Natural killer cell treated with Interleukin-12 subunit alpha and Interleukin-12 subunit beta and Interleukin-15 and Interleukin-18, amount 100 ng/mL, for 72 hours (primary cell): ENCODE measurements at regions not wholly inside any gene's neighbourhood (a gene's known extent, or its start where the extent isn't known, plus 50 kb on each side); places are given as distances from the start of the nearest gene placed in this dataset.

Experiments used
- ATAC-seq, 2 donors: fragments of 150-1000 bp; cut with Tn5 transposase in 1 of 2; sonication (Bioruptor Pico), chemical (Tn5 transposase) in 1 of 2; 2 replicates each; pipeline ENCODE4 v1.10.0; 2021
- DNase-seq: peaks from one replicate; pipeline ENCODE4 v3.0.0; 2022; ENCODE audit warnings: low spot score
- H3K27ac Mint-ChIP-seq, 2 donors: 1 replicate in 1 of 2; 2 replicates in 1 of 2; pipeline ENCODE4 v1.8.0; 2022; ENCODE audit warnings: mixed read lengths in 2 of 2, mild to moderate bottlenecking in 1 of 2, moderate library complexity in 1 of 2
- H3K27me3 Mint-ChIP-seq, 2 donors: 1 replicate in 1 of 2; 2 replicates in 1 of 2; pipeline ENCODE4 v1.8.0; 2022; ENCODE audit warnings: mixed read lengths in 2 of 2
- H3K36me3 Mint-ChIP-seq: one replicate; pipeline ENCODE4 v1.8.0; 2022; ENCODE audit warnings: mixed read lengths
- H3K4me1 Mint-ChIP-seq, 2 donors: 1 replicate in 1 of 2; 2 replicates in 1 of 2; pipeline ENCODE4 v1.8.0; 2022; ENCODE audit warnings: low read depth in 2 of 2, mixed read lengths in 2 of 2, mild to moderate bottlenecking in 1 of 2
- H3K4me3 Mint-ChIP-seq: one replicate; pipeline ENCODE4 v1.8.0; 2022; ENCODE audit warnings: mixed read lengths
- H3K9me3 Mint-ChIP-seq: 2 replicates; pipeline ENCODE4 v1.8.0; 2022; ENCODE audit warnings: mixed read lengths

DNA sequence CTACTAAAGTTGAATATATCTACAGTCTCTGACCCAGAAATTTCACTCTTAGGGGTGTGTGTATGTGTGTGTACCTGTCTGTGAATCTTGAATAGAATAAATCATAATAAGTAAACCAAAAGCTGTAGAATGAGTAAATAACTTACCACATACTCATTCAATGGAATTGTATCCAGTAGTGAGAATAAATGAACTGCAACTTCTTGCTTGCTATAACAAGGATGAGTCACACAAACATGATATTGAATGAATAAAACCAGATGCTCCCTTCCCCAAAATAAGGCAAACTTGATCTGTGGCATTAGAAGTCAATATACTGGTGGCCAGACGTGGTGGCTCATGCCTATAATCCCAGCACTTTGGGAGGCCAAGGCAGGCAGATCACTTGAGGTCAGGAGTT is 259.8 kb upstream of the MON1B start:
- ATAC-seq, result no peak
- no peak for DNase-seq
- no peak overlapping the region for H3K27ac Mint-ChIP-seq

DNA sequence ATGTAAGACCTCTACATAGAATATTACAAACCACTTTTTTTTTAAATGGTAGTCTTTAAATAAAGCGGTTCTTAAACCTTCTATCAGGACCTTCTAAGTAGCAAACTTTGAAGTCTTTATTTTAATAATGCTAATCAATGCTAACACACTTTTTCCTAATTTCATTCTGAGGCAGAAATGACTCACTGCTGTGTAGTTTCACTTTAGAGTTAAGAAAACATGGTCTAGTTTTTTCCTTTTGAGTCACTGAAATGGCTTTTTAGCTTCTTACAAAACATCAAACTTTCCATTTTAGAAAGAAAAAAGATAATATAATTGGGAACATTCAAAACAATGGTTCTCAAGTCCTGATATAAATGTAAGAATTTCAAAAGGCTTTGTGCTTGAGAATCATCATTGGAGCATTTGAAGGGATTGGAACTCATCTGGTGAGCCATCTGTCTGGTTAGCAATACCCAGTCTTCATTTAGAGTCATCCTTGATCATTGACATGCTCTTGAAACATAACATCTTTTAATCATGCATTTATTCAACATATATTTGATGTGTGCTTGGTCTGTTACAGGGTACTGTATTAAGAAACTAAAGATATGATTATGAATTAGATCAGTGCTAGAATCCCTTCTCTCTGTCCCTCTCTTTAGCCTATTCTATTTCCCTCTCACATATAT is 258.3 kb upstream of the MON1B start:
- Mint-ChIP-seq H3K27me3 (no peaks in the 10 kb centered on the region), H3K4me3 (no peak overlapping the region), H3K4me1 (no peaks in the 10 kb centered on the region), H3K9me3 (peaks cover 29% of the 10 kb centered on the region), H3K27ac (no peak overlapping the region), H3K36me3 (no peaks in the 10 kb centered on the region)
- ATAC-seq, result no peak
- no peak for DNase-seq

More for the DNA sequence above, 259.8 kb upstream of the MON1B start:
- Mint-ChIP-seq H3K27me3 (no peaks in the 10 kb centered on the region), H3K36me3 (no peaks in the 10 kb centered on the region), H3K4me3 (no peak overlapping the region), H3K4me1 (no peaks in the 10 kb centered on the region), H3K9me3 (peaks cover 26% of the 10 kb centered on the region)

DNA sequence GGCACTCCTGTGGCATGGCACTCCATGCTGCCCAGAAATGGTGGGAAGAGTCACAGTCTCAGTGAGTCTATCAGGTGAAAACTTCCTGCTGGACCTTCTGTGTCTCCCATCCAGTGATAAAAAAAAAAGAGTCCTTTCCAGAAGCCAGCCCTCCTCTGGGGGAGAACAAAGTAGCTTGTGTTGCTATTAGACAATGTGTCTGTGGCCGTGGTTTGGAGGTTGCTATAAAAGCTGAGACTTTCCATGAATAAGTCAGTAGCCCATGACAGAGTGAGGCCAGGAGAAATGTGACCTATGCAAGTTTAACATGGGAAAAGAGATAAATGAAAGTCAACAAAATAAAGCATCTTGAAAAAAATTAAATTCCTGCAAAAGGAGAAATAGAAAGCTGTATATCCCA is 250.7 kb upstream of the MON1B start:
- H3K4me3 Mint-ChIP-seq, result no peak overlapping the region
- no peaks in the 10 kb centered on the region for H3K36me3 Mint-ChIP-seq
- DNase-seq (no peak), ATAC-seq (no peak)
- H3K9me3 Mint-ChIP-seq, result peaks cover 14% of the 10 kb centered on the region
- no peaks in the 10 kb centered on the region for H3K27me3 Mint-ChIP-seq
- H3K27ac Mint-ChIP-seq, result no peak overlapping the region
- no peaks in the 10 kb centered on the region for H3K4me1 Mint-ChIP-seq

DNA sequence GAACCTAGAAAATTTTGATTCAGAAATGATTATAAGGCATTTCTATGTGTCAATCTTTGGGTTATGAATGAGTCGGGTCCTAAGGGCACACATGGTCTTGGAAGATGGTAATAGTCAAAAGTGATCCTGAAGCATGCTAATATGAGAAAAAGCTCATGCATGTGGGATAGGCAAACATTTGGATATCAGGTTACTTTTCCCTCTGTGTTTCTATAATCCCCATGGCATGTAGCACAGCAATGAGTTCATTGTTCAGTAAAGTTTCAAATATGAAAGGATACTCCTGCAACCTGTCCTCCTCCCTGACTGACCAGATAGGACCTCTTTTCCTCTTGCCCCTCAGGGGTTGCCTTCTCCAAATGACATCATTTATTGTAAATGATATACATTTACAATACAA is 249.9 kb upstream of the MON1B start:
- H3K27ac Mint-ChIP-seq, result no peak overlapping the region
- peaks cover 8% of the 10 kb centered on the region for H3K9me3 Mint-ChIP-seq
- H3K36me3 Mint-ChIP-seq, result no peaks in the 10 kb centered on the region
- H3K4me1 Mint-ChIP-seq, result no peaks in the 10 kb centered on the region
- no peak for ATAC-seq
- no peaks in the 10 kb centered on the region for H3K27me3 Mint-ChIP-seq
- no peak for DNase-seq
- H3K4me3 Mint-ChIP-seq, result no peak overlapping the region

DNA sequence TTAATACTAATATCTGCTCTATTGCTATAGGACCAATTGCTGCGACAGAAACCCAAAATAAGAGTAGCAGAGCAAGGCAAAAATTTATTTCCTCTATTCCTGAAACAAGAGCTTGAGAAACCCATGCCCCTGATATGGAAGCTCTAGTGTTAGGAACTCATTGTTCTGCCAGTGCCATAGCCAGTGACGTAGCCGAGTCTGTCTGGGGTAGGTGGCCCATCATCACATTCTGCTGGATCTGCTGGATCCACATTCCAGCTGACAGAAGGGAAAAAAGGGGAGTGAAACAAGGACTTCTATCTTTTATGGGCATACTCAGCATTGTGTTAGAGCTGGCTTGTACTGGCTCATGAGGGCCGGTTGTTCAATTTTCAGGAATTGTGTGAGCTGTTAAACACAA is 248.9 kb upstream of the MON1B start:
- Mint-ChIP-seq H3K4me3 (no peak overlapping the region), H3K4me1 (no peaks in the 10 kb centered on the region), H3K27me3 (no peaks in the 10 kb centered on the region), H3K36me3 (no peaks in the 10 kb centered on the region), H3K9me3 (peaks cover 5% of the 10 kb centered on the region), H3K27ac (no peak overlapping the region)
- no peak for ATAC-seq
- DNase-seq, result no peak

DNA sequence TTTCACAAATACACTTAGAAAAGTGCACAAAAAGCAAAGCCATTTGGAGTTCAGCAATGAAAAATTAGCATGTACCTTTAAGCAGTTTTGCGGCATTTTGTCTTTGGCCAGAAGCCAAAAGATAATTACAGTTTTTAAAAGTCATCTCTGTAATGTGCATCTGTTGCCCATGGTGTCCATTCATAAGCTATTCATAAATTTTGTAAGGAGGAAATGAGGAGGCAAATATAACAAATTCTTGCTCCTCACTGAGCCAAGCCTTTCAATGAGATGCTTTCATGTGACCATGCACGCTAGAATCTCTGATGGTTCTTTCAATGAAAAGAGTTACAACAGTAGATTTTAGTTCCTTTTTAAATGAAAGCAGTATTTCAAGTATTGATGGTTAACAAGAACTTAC is 247.1 kb upstream of the MON1B start:
- ATAC-seq (no peak), DNase-seq (no peak)
- no peak overlapping the region for H3K27ac Mint-ChIP-seq
- no peaks in the 10 kb centered on the region for H3K36me3 Mint-ChIP-seq
- H3K27me3 Mint-ChIP-seq, result no peaks in the 10 kb centered on the region
- peaks cover 8% of the 10 kb centered on the region for H3K9me3 Mint-ChIP-seq
- no peak overlapping the region for H3K4me3 Mint-ChIP-seq
- no peaks in the 10 kb centered on the region for H3K4me1 Mint-ChIP-seq

DNA sequence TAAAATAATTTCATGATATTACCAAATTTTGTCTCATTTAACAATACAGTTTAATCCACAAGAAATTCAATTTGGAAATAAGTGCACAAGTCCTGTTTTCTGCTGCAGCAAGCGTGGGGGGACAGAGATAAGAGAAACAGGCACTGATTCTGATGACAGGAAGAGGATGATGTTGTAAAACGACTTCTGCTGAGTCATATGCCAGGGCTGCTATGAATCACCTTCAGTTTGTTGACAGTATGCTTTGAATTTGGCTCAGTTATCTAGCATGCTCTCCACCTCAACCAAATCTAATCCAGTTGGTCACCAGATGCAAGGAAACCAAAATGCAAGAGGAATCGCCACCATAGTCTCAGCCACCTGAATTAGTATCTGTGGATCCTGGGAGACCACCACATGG is 244.1 kb upstream of the MON1B start:
- peaks cover 10% of the 10 kb centered on the region for H3K36me3 Mint-ChIP-seq
- no peaks in the 10 kb centered on the region for H3K4me1 Mint-ChIP-seq
- no peak overlapping the region for H3K4me3 Mint-ChIP-seq
- ATAC-seq (no peak), DNase-seq (no peak)
- H3K27me3 Mint-ChIP-seq, result no peaks in the 10 kb centered on the region
- H3K9me3 Mint-ChIP-seq, result peaks cover 13% of the 10 kb centered on the region
- H3K27ac Mint-ChIP-seq, result no peak overlapping the region

DNA sequence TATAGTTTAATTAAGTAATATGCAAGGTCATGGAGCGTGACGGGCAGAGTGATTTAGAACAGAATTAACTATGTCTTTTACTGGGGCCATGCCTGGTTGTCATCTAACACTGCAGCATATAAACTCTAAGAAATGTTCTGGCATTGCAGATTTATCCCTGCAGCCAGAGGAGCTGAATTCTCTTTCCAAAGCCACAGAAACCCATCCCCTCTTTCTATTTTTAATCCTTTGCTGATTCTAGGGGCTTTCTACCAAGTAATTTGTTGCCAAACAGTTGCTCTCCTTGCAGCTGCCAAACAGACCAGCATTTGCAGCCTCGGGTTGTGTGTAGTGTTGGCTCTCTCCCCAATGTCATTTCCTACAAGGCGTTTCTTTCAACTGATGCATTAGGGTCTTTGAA is 243.2 kb upstream of the MON1B start:
- Mint-ChIP-seq H3K9me3 (peaks cover 13% of the 10 kb centered on the region), H3K4me3 (no peak overlapping the region), H3K27ac (no peak overlapping the region), H3K27me3 (no peaks in the 10 kb centered on the region), H3K36me3 (peaks cover 10% of the 10 kb centered on the region), H3K4me1 (no peaks in the 10 kb centered on the region)
- ATAC-seq (no peak), DNase-seq (no peak)

DNA sequence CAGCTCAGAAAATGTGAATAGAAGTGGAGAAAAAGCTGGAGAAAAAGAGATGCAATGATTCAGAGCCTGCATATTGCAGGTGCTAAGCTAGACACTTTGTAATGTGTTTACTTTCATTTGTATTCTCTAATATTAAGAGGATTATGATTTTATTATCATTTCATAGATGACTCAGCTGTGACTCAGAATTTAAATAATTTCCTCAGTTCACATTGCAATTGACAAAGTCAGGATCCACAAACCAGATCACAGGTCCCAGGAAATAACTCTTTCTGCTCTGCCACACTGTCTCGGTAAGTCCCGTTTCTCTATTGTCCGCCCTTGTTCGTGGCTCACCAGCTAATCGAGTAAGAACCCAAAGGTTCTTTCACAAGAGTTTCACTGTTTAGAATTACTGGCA is 235.4 kb upstream of the MON1B start:
- no peak for DNase-seq
- no peaks in the 10 kb centered on the region for H3K27me3 Mint-ChIP-seq
- no peaks in the 10 kb centered on the region for H3K4me1 Mint-ChIP-seq
- no peak overlapping the region for H3K27ac Mint-ChIP-seq
- peaks cover 9% of the 10 kb centered on the region for H3K9me3 Mint-ChIP-seq
- peaks cover 3% of the 10 kb centered on the region for H3K36me3 Mint-ChIP-seq
- H3K4me3 Mint-ChIP-seq, result no peak overlapping the region
- ATAC-seq, result no peak

DNA sequence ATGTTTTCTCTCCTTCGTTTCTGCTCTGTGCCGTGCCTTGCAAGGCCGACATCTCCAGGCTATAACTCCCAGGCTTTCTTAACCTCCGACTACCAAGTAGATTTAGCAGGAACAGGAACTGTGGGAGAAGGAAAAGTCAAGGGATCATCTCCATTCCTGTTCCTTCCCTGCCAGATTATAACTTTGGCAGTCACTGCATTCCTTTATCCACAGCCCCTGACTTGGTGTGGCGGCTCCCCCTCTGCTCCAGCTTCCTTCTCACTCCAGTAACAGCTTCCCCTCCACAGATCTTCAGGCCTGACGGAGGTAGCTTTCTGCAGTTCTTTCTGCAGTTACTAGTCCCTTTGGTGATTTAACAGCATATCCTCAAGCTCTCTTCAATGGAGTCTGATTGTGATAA is 234.6 kb upstream of the MON1B start:
- H3K36me3 Mint-ChIP-seq, result no peaks in the 10 kb centered on the region
- no peaks in the 10 kb centered on the region for H3K4me1 Mint-ChIP-seq
- H3K9me3 Mint-ChIP-seq, result peaks cover 7% of the 10 kb centered on the region
- no peaks in the 10 kb centered on the region for H3K27me3 Mint-ChIP-seq
- no peak overlapping the region for H3K27ac Mint-ChIP-seq
- ATAC-seq (no peak), DNase-seq (no peak)
- H3K4me3 Mint-ChIP-seq, result no peak overlapping the region

DNA sequence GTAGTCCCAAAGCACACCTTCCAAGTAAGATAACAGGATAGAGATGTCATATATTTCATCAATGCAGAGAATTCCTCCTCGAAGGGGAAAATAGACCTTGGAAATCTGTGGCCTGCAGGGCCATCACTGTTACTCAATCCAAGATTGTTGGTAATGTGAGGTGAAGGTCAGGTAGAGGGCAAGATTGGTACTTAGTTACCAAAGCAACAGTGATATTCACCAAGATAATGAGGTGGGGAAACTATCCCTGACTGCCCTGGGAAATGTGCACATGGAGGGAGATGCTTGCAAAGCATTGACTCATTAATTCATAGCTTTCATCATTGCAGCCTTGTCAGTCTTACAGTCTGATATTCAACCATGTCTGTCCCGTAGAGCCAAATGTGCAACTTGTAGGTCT is 234.1 kb upstream of the MON1B start:
- Mint-ChIP-seq H3K9me3 (peaks cover 6% of the 10 kb centered on the region), H3K27me3 (no peaks in the 10 kb centered on the region), H3K4me3 (no peak overlapping the region), H3K36me3 (no peaks in the 10 kb centered on the region), H3K27ac (no peak overlapping the region), H3K4me1 (no peaks in the 10 kb centered on the region)
- no peak for ATAC-seq
- no peak for DNase-seq

DNA sequence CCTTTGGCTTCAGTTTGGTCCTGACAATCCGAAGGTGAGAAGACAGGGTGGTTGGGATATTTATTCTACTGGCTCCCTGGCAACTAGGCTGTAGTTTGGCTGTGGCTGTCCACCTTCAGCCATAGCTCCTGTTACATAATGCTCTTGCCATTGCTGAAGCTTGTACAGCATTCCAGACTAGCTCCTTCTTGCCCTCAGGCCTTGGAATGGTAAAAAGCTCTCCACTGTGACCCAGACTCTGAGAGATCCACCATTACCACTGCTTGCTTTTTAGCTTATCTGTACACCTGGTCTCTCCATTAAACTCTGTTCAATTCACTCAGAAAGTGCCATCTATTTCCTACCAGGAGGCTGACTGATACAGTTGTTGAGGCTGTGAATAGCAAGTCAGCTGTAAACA is 231.8 kb upstream of the MON1B start:
- H3K4me3 Mint-ChIP-seq, result no peak overlapping the region
- ATAC-seq, result no peak
- no peaks in the 10 kb centered on the region for H3K36me3 Mint-ChIP-seq
- H3K9me3 Mint-ChIP-seq, result peaks cover 11% of the 10 kb centered on the region
- DNase-seq, result no peak
- no peaks in the 10 kb centered on the region for H3K4me1 Mint-ChIP-seq
- no peaks in the 10 kb centered on the region for H3K27me3 Mint-ChIP-seq
- no peak overlapping the region for H3K27ac Mint-ChIP-seq

DNA sequence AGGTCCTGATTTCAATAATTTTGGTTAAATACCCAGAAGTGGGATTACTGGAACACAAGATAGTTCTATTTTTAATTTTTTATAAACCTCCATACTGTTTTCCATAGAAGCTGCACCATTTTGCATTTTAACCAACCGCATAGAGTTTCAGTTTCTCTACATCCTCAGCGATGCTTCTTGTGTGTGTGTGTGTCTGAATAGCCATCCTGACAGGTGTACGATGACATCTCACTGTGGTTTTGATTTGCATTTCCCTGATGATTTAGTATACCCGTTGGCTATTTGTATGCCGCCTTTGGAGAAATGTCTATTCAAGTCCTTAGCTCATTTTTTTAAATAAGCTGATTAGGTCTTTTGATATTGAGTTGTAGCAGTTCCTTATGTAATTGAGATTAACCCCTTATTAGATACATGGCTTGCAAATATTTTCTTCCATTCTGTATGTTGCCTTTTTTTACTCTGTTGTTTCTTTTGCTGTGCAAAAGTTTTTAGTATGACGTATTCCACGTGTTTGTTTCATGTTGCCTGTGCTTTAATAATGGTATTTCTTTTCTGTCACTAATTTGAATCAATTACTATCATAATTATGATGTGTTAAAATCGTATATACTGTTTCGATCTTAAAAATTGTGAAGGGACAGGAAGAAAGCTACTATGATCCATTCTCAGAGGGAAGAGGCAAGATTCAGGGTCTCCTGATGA is 227.2 kb upstream of the MON1B start:
- ATAC-seq (no peak), DNase-seq (no peak)
- H3K27ac Mint-ChIP-seq, result no peak overlapping the region
- H3K27me3 Mint-ChIP-seq, result no peaks in the 10 kb centered on the region
- peaks cover 12% of the 10 kb centered on the region for H3K9me3 Mint-ChIP-seq
- no peaks in the 10 kb centered on the region for H3K4me1 Mint-ChIP-seq
- no peaks in the 10 kb centered on the region for H3K36me3 Mint-ChIP-seq
- H3K4me3 Mint-ChIP-seq, result no peak overlapping the region

DNA sequence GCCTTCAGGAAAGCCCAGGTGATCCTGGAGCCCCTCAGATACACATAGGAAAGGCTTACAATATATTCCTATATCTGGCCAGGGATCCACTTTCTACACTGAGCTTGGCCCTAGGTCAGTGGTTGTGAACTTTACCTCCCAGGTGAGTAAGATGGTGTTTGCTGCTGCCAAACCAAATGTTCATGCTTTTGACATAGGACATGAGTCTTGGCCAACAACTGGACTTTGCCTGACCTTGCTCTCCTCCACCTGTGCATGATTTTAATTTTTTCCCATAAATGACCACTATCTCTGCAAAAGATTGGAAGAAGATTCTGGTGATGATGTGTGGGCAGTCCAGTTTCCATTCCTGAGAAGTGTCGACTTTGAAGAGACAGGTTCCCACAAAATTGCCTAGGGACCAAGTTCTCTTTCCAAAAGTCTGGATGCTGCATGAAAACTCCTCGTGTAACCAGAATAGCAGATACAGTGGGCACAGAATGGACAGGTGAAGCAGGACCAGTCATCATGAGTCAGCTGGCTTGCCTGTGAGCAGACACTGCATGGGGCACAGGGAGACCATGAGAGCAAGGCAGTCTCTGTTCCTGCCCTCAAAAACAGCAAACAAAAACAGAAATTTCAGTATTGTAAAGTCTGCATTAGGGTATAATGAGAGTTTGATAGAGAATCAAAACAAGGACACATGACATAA is 226.4 kb upstream of the MON1B start:
- Mint-ChIP-seq H3K27ac (no peak overlapping the region), H3K36me3 (no peaks in the 10 kb centered on the region), H3K4me3 (no peak overlapping the region), H3K4me1 (no peaks in the 10 kb centered on the region), H3K9me3 (peaks cover 12% of the 10 kb centered on the region), H3K27me3 (no peaks in the 10 kb centered on the region)
- no peak for DNase-seq
- no peak for ATAC-seq
